Astrocyte of the cerebellum (primary cell): ENCODE measurements at regions not wholly inside any gene's neighbourhood (a gene's known extent, or its start where the extent isn't known, plus 50 kb on each side); places are given as distances from the start of the nearest gene placed in this dataset.

Experiments
- DNase-seq: peaks from one replicate; pipeline ENCODE4 v3.0.0-alpha.2; 2011; ENCODE audit warnings: low read depth
- H3K4me3 ChIP-seq: 2 replicates; pipeline ENCODE4 v1.5.1; 2011; ENCODE audit warnings: mild to moderate bottlenecking, low read depth, low read length, moderate library complexity
- CTCF ChIP-seq: IDR thresholded peaks from 2 replicates; pipeline ENCODE4 v1.5.1; 2012; ENCODE audit warnings: low read length, low read depth, moderate library complexity, mild to moderate bottlenecking; ENCODE audit errors: missing control alignments
- in situ Hi-C: cut with HindIII; loops from 2 replicates; pipeline ENCODE4 v1.10.0; 2017; ENCODE audit warnings: low sequenced_read_pairs

DNA sequence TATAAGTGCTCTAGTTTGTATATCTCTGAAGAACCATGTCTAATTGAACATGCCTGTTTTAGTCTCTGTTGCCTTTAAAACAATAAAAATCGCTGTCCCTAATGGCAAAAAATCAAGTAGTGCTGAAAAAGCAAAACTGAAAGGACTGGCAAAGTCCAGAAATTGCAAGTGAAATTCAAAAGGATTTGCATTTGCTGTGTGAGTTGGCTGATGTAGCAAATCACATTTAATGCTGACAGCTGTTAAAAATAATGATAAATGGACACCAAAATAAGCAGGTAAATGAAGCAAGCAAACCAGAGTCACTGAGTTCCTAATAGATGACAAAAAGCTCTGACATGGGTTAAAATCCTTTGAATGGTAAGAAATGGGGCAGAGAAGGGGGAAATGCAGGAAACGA lies 874.1 kb downstream of the GRM8 start:
- in situ Hi-C loops, result no loop called here
- no peak for TF ChIP-seq CTCF
- DNase-seq, result no peak

GRCh38 chr7:126370038-126370668 lies 882.6 kb downstream of the GRM8 start:
- H3K4me3 ChIP-seq, result no peak overlapping the region
- in situ Hi-C loops, result no loop called here

More for the DNA sequence above, 874.1 kb downstream of the GRM8 start:
- no peak overlapping the region for H3K4me3 ChIP-seq

GRCh38 chr7:126362746-126363145 lies 890.0 kb downstream of the GRM8 start:
- no peak overlapping the region for H3K4me3 ChIP-seq
- TF ChIP-seq CTCF, result no peak
- DNase-seq, result no peak
- in situ Hi-C loops, result no loop called here

More at GRCh38 chr7:126370038-126370668, 882.6 kb downstream of the GRM8 start:
- TF ChIP-seq CTCF, result no peak
- no peak for DNase-seq

GRCh38 chr7:126361183-126361582 lies 891.6 kb downstream of the GRM8 start:
- in situ Hi-C loops, result no loop called here
- TF ChIP-seq CTCF, result no peak
- no peak for DNase-seq
- H3K4me3 ChIP-seq, result no peak overlapping the region

DNA sequence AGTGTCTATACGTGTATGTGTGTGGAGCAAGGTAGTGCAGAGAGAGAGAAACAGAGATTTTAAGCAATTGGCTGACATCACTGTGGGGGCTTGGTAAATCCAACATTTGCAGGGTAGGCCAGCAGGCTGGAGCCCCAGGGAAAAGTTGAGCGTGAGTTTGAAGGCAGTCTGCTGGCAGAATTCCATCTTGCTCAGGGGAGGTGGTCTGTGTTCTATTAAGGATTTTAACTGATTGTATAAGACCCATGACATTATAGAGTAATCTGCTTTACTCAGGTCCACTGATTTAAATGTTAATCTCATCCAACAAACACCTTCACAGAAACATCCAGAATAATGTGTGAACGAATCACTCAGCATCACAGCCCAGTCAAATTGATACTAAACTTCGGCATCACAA lies 912.9 kb downstream of the GRM8 start:
- TF ChIP-seq CTCF, result no peak
- no peak overlapping the region for H3K4me3 ChIP-seq
- no peak for DNase-seq
- in situ Hi-C loops, result no loop called here

GRCh38 chr7:126305671-126306070 lies 947.1 kb downstream of the GRM8 start:
- TF ChIP-seq CTCF, result no peak
- in situ Hi-C loops, result no loop called here
- no peak overlapping the region for H3K4me3 ChIP-seq
- no peak for DNase-seq
